T-cell (primary cell): ENCODE measurements at regions not wholly inside any gene's neighbourhood (a gene's known extent, or its start where the extent isn't known, plus 50 kb on each side); places are given as distances from the start of the nearest gene placed in this dataset.

Experiments used
- ATAC-seq, 4 experiments: fragments of 200-7000 bp in 3 of 4; fragments of 150-1000 bp in 1 of 4; cut with Tn5 transposase; replicated peaks in 1 of 4; 1 replicate in 3 of 4; 2 replicates in 1 of 4; pipeline ENCODE4 v1.10.0; 2021; ENCODE audit warnings: moderate library complexity in 3 of 4, mild to moderate bottlenecking in 2 of 4, moderate number of reproducible peaks in 1 of 4
- CTCF ChIA-PET, 2 donors: fragments of 300-600 bp; sonication (Branson Sonifier 250); formaldehyde crosslinking; loops; one replicate each; lab custom pipeline; 2022; ENCODE audit warnings: antibody characterized with exemption in 2 of 2; lab: Charles Lee
- POLR2A ChIA-PET, 2 donors: fragments of 300-600 bp; sonication (Branson Sonifier 250); formaldehyde crosslinking; loops; one replicate each; lab custom pipeline; 2022; ENCODE audit warnings: antibody characterized with exemption in 2 of 2; lab: Charles Lee
- DNase-seq, 35 experiments: peaks; one replicate each; pipeline versions ENCODE4 v3.0.0 to v3.0.0-alpha.2; 2013 to 2023
- H3K27ac ChIP-seq: one replicate; pipeline ENCODE4 v1.5.1; 2013; ENCODE audit warnings: low read length
- H3K27me3 ChIP-seq, 2 experiments: replicated peaks in 1 of 2; 1 replicate in 1 of 2; 2 replicates in 1 of 2; pipeline versions ENCODE4 v1.6.1 to v1.7.0; 2013; ENCODE audit warnings: low read length in 1 of 2, mixed read lengths in 1 of 2; ENCODE audit not compliant: control insufficient read depth in 2 of 2, insufficient read depth in 2 of 2; ENCODE audit errors: extremely low read depth in 1 of 2
- H3K36me3 ChIP-seq, 2 donors: 1 replicate in 1 of 2; 2 replicates in 1 of 2; pipeline versions ENCODE4 v1.6.1 to v1.7.0; 2013; ENCODE audit warnings: low read length in 1 of 2; ENCODE audit not compliant: control insufficient read depth in 2 of 2, insufficient read depth in 1 of 2; ENCODE audit errors: extremely low read depth in 1 of 2
- H3K4me1 ChIP-seq, 2 experiments: 1 replicate in 1 of 2; 2 replicates in 1 of 2; pipeline versions ENCODE4 v1.6.1 to v1.7.0; 2013; ENCODE audit warnings: low read length in 2 of 2, mixed read lengths in 1 of 2; ENCODE audit not compliant: insufficient read depth in 2 of 2, control insufficient read depth in 1 of 2; ENCODE audit errors: extremely low read depth in 1 of 2
- H3K4me3 ChIP-seq, 2 donors: 1 replicate in 1 of 2; 2 replicates in 1 of 2; pipeline versions ENCODE4 v1.5.1 to v1.7.0; 2013; ENCODE audit warnings: mild to moderate bottlenecking in 2 of 2, low read length in 1 of 2, moderate library complexity in 1 of 2; ENCODE audit not compliant: control insufficient read depth in 1 of 2; ENCODE audit errors: extremely low read depth in 1 of 2
- H3K9me3 ChIP-seq: 2 replicates; pipeline ENCODE4 v1.7.0; 2013
- H3K27ac Mint-ChIP-seq, 2 donors: one replicate each; pipeline ENCODE4 v1.8.0; 2020 to 2021; ENCODE audit warnings: mild to moderate bottlenecking in 2 of 2, mixed read lengths in 2 of 2
- H3K27me3 Mint-ChIP-seq, 2 donors: one replicate each; pipeline ENCODE4 v1.8.0; 2021 to 2022; ENCODE audit warnings: mixed read lengths in 2 of 2
- H3K36me3 Mint-ChIP-seq: one replicate; pipeline ENCODE4 v1.8.0; 2021; ENCODE audit warnings: mixed read lengths
- H3K4me1 Mint-ChIP-seq, 3 donors: one replicate each; pipeline ENCODE4 v1.8.0; 2020 to 2022; ENCODE audit warnings: mixed read lengths in 3 of 3, mild to moderate bottlenecking in 1 of 3
- H3K4me3 Mint-ChIP-seq, 3 donors: one replicate each; pipeline ENCODE4 v1.8.0; 2020 to 2022; ENCODE audit warnings: mild to moderate bottlenecking in 3 of 3, mixed read lengths in 3 of 3, moderate library complexity in 3 of 3
- H3K9me3 Mint-ChIP-seq, 3 donors: one replicate each; pipeline ENCODE4 v1.8.0; 2020 to 2022; ENCODE audit warnings: mixed read lengths in 3 of 3
- WGBS: methylation state at CpG from one replicate; pipeline ENCODE4 v1.1.5; 2013; ENCODE audit warnings: missing lambda C conversion rate; ENCODE audit not compliant: insufficient coverage; 5-methylcytosine and 5-hydroxymethylcytosine counted together

- H3K27me3 Mint-ChIP-seq = peaks cover 11 to 26% of the 10 kb centered on the region in 2 donors
- ChIA-PET POLR2A (no interaction called here), CTCF (no interaction called here)
- no peak overlapping the region for H3K4me3 Mint-ChIP-seq
- no peaks in the 10 kb centered on the region for H3K4me1 Mint-ChIP-seq
- ATAC-seq = no peak
- H3K36me3 Mint-ChIP-seq = no peaks in the 10 kb centered on the region
- no peaks in the 10 kb centered on the region for H3K36me3 ChIP-seq
- H3K27me3 ChIP-seq = no peaks in the 10 kb centered on the region
- no peaks in the 10 kb centered on the region for H3K4me1 ChIP-seq
- H3K27ac Mint-ChIP-seq = no peak overlapping the region
- no peak overlapping the region for H3K4me3 ChIP-seq
- H3K9me3 Mint-ChIP-seq = peaks cover 0 to 2% (median 0%) of the 10 kb centered on the region in 3 donors
- no peak for DNase-seq
- no peaks in the 10 kb centered on the region for H3K9me3 ChIP-seq
- 76% methylated on average over 7 of the region's 9 CpGs for WGBS
- no peak overlapping the region for H3K27ac ChIP-seq
These were observed 187.1 kb upstream of the PHACTR1 start for GRCh38 chr6:12529364-12530019.

- no peaks in the 10 kb centered on the region for H3K36me3 Mint-ChIP-seq
- ATAC-seq (no peak), DNase-seq (no peak)
- Histone ChIP-seq H3K36me3 (no peaks in the 10 kb centered on the region), H3K4me1 (no peaks in the 10 kb centered on the region), H3K27me3 (no peaks in the 10 kb centered on the region), H3K27ac (no peak overlapping the region), H3K9me3 (no peaks in the 10 kb centered on the region), H3K4me3 (no peak overlapping the region)
- H3K9me3 Mint-ChIP-seq = no peaks in the 10 kb centered on the region
- H3K4me3 Mint-ChIP-seq = no peak overlapping the region
- WGBS = 59% methylated on average over 2 of the region's 2 CpGs
- no peak overlapping the region for H3K27ac Mint-ChIP-seq
- ChIA-PET CTCF (no interaction called here), POLR2A (no interaction called here)
- H3K4me1 Mint-ChIP-seq = no peaks in the 10 kb centered on the region
- peaks cover 10 to 29% of the 10 kb centered on the region in 2 donors for H3K27me3 Mint-ChIP-seq
These were observed 186.2 kb upstream of the PHACTR1 start for GRCh38 chr6:12530345-12530744.

GRCh38 chr6:12533586-12533985, 183.0 kb upstream of the PHACTR1 start:
- no peak overlapping the region for H3K4me3 Mint-ChIP-seq
- no peaks in the 10 kb centered on the region for H3K9me3 Mint-ChIP-seq
- H3K4me1 Mint-ChIP-seq = no peaks in the 10 kb centered on the region
- ChIA-PET POLR2A (no interaction called here), CTCF (no interaction called here)
- Histone ChIP-seq H3K9me3 (no peaks in the 10 kb centered on the region), H3K36me3 (no peaks in the 10 kb centered on the region), H3K27ac (no peak overlapping the region), H3K4me1 (no peaks in the 10 kb centered on the region), H3K4me3 (no peak overlapping the region), H3K27me3 (no peaks in the 10 kb centered on the region)
- no peak for ATAC-seq
- H3K27me3 Mint-ChIP-seq = peaks cover 0 to 25% of the 10 kb centered on the region in 2 donors
- no peak for DNase-seq
- no peaks in the 10 kb centered on the region for H3K36me3 Mint-ChIP-seq
- no peak overlapping the region for H3K27ac Mint-ChIP-seq
- WGBS = 83% methylated on average over 1 of the region's 4 CpGs

GRCh38 chr6:12534069-12534853, 182.3 kb upstream of the PHACTR1 start:
- ATAC-seq (no peak), DNase-seq (no peak)
- WGBS = 50% methylated on average over 1 of the region's 4 CpGs
- Mint-ChIP-seq H3K4me3 (no peak overlapping the region), H3K27ac (no peak overlapping the region), H3K36me3 (no peaks in the 10 kb centered on the region), H3K27me3 (peaks cover 0 to 25% of the 10 kb centered on the region in 2 donors), H3K4me1 (no peaks in the 10 kb centered on the region), H3K9me3 (no peaks in the 10 kb centered on the region)
- no peak overlapping the region for H3K4me3 ChIP-seq
- ChIA-PET POLR2A (no interaction called here), CTCF (no interaction called here)
- no peaks in the 10 kb centered on the region for H3K27me3 ChIP-seq
- H3K27ac ChIP-seq = no peak overlapping the region
- no peaks in the 10 kb centered on the region for H3K9me3 ChIP-seq
- no peaks in the 10 kb centered on the region for H3K36me3 ChIP-seq
- H3K4me1 ChIP-seq = no peaks in the 10 kb centered on the region

GRCh38 chr6:12535586-12536314, 180.8 kb upstream of the PHACTR1 start:
- ATAC-seq = no peak

GRCh38 chr6:12536416-12536815, 180.2 kb upstream of the PHACTR1 start:
- no peaks in the 10 kb centered on the region for H3K36me3 Mint-ChIP-seq
- ATAC-seq (no peak), DNase-seq (no peak)
- H3K36me3 ChIP-seq = no peaks in the 10 kb centered on the region
- no peak overlapping the region for H3K27ac Mint-ChIP-seq
- 47% methylated on average over 3 of the region's 5 CpGs for WGBS
- ChIA-PET CTCF (no interaction called here), POLR2A (no interaction called here)
- H3K27ac ChIP-seq = no peak overlapping the region
- H3K27me3 Mint-ChIP-seq = peaks cover 0 to 19% of the 10 kb centered on the region in 2 donors
- H3K9me3 Mint-ChIP-seq = no peaks in the 10 kb centered on the region
- H3K27me3 ChIP-seq = no peaks in the 10 kb centered on the region
- H3K4me1 Mint-ChIP-seq = no peaks in the 10 kb centered on the region
- H3K4me3 Mint-ChIP-seq = no peak overlapping the region
- H3K9me3 ChIP-seq = no peaks in the 10 kb centered on the region
- H3K4me1 ChIP-seq = no peaks in the 10 kb centered on the region
- H3K4me3 ChIP-seq = no peak overlapping the region

More at GRCh38 chr6:12535586-12536314, 180.8 kb upstream of the PHACTR1 start:
- Mint-ChIP-seq H3K27ac (no peak overlapping the region), H3K9me3 (no peaks in the 10 kb centered on the region), H3K36me3 (no peaks in the 10 kb centered on the region), H3K27me3 (peaks cover 0 to 19% of the 10 kb centered on the region in 2 donors), H3K4me1 (no peaks in the 10 kb centered on the region), H3K4me3 (no peak overlapping the region)
- POLR2A ChIA-PET = no interaction called here
- no peak overlapping the region for H3K27ac ChIP-seq
- H3K36me3 ChIP-seq = no peaks in the 10 kb centered on the region
- CTCF ChIA-PET = no interaction called here
- WGBS = no CpG with 5 or more reads among the region's 3 CpGs
- no peak overlapping the region for H3K4me3 ChIP-seq
- no peak for DNase-seq
- no peaks in the 10 kb centered on the region for H3K9me3 ChIP-seq
- no peaks in the 10 kb centered on the region for H3K27me3 ChIP-seq
- H3K4me1 ChIP-seq = no peaks in the 10 kb centered on the region
